GM12878 (cell line): ENCODE measurements at regions not wholly inside any gene's neighbourhood (a gene's known extent, or its start where the extent isn't known, plus 50 kb on each side); places are given as distances from the start of the nearest gene placed in this dataset.

ENCODE experiments used
- ATAC-seq: fragments of 200-7000 bp; cut with Tn5 transposase; 3 replicates; pipeline ENCODE4 v1.9.1; 2020; ENCODE audit warnings: mild to moderate bottlenecking, moderate library complexity
- BruUV-seq: library from RNA; stranded (reverse); fragments of 400-500 nt; replicated peaks from 2 replicates; lab custom pipeline; 2021; lab: Mats Ljungman, UMichigan
- CTCF ChIA-PET: fragments of 300-600 bp; sonication (Branson Sonifier 250); formaldehyde crosslinking; extraction: SDS; loops from one replicate; lab custom pipeline; 2021; ENCODE audit warnings: inconsistent platforms; lab: Yijun Ruan, JAX
- POLR2A ChIA-PET: fragments of 350-600 bp; formaldehyde crosslinking; extraction: SDS; loops from one replicate; lab custom pipeline; 2021; ENCODE audit warnings: inconsistent platforms; lab: Charles Lee
- RAD21 ChIA-PET: fragments of 300-600 bp; sonication (Branson Sonifier 250); formaldehyde crosslinking; loops from one replicate; lab custom pipeline; 2023; ENCODE audit warnings: antibody characterized with exemption; ENCODE audit not compliant: unreplicated experiment; lab: Charles Lee
- SMC1A ChIA-PET: fragments of 300-600 bp; sonication (Branson Sonifier 250); formaldehyde crosslinking; loops from one replicate; lab custom pipeline; 2023; ENCODE audit not compliant: unreplicated experiment, uncharacterized antibody; lab: Charles Lee
- DNase-seq: peaks from one replicate; pipeline ENCODE4 v3.0.0-alpha.2; 2011; ENCODE audit warnings: low read depth, low spot score
- FAIRE-seq: peaks from 3 replicates; lab custom pipeline; 2011; peaks lifted over from hg19 to GRCh38; lab: Jason Lieb, UNC
- H2AFZ ChIP-seq: 2 replicates; pipeline ENCODE4 v1.6.0; 2011; ENCODE audit warnings: low read depth, low read length, control low read depth; ENCODE audit not compliant: control insufficient read depth
- H3K27ac ChIP-seq: 2 replicates; pipeline ENCODE4 v1.5.1; 2011; ENCODE audit warnings: control low read depth; ENCODE audit not compliant: control insufficient read depth, insufficient read depth
- H3K27me3 ChIP-seq, 2 experiments: replicated peaks in 1 of 2; 2 replicates each; pipeline versions ENCODE4 v1.6.0 to v1.6.1; 2011; ENCODE audit warnings: low read length in 1 of 2; ENCODE audit not compliant: control insufficient read depth in 2 of 2, insufficient read depth in 2 of 2
- H3K36me3 ChIP-seq, 2 experiments: 2 replicates each; pipeline ENCODE4 v1.5.1; 2011; ENCODE audit warnings: low read length in 1 of 2; ENCODE audit not compliant: control insufficient read depth in 2 of 2, insufficient read depth in 2 of 2
- H3K4me1 ChIP-seq: 2 replicates; pipeline ENCODE4 v1.6.1; 2011; ENCODE audit warnings: mild to moderate bottlenecking, low read length, moderate library complexity, mixed read lengths; ENCODE audit not compliant: control insufficient read depth, insufficient read depth
- H3K4me2 ChIP-seq: 2 replicates; pipeline ENCODE4 v1.6.0; 2011; ENCODE audit warnings: control low read depth; ENCODE audit not compliant: control insufficient read depth, insufficient read depth
- H3K4me3 ChIP-seq: fragments of 200-600 bp; sonication (generic); 2 replicates; pipeline ENCODE4 v1.5.1; 2016
- H3K79me2 ChIP-seq: 2 replicates; pipeline ENCODE4 v1.6.0; 2011; ENCODE audit warnings: low read length; ENCODE audit not compliant: control insufficient read depth, insufficient read depth
- H3K9ac ChIP-seq: 2 replicates; pipeline ENCODE4 v1.8.0; 2011; ENCODE audit warnings: low read length, control low read depth, mixed read lengths; ENCODE audit not compliant: control insufficient read depth, insufficient read depth
- H3K9me3 ChIP-seq: replicated peaks from 3 replicates; pipeline ENCODE4 v1.5.1; 2011; ENCODE audit warnings: mild to moderate bottlenecking, low read length; ENCODE audit not compliant: control insufficient read depth, insufficient read depth
- H4K20me1 ChIP-seq: 2 replicates; pipeline ENCODE4 v1.6.0; 2011; ENCODE audit not compliant: control insufficient read depth, insufficient read depth
- ATF7 ChIP-seq: fragments of 450-650 bp; IDR thresholded peaks from 2 replicates; pipeline ENCODE4 v1.6.1; 2016; ENCODE audit warnings: low read depth, mild to moderate bottlenecking
- EED ChIP-seq: sonication (generic); IDR thresholded peaks from 2 replicates; pipeline ENCODE4 v1.6.1; 2016; ENCODE audit warnings: antibody characterized with exemption, low read depth
- FOXM1 ChIP-seq: IDR thresholded peaks from 2 replicates; pipeline ENCODE4 v1.6.1; 2012; ENCODE audit warnings: low read depth, mild to moderate bottlenecking, inconsistent platforms, low read length, moderate library complexity
- GATAD2B ChIP-seq: fragments of 450-650 bp; conservative IDR thresholded peaks from 2 replicates; pipeline ENCODE4 v1.6.1; 2017; ENCODE audit warnings: low read depth, mild to moderate bottlenecking, moderate library complexity
- HDAC2 ChIP-seq: fragments of 200-600 bp; sonication (generic); IDR thresholded peaks from 2 replicates; pipeline ENCODE4 v1.6.1; 2017
- HSF1 ChIP-seq: fragments of 150-350 bp; IDR thresholded peaks from 2 replicates; pipeline ENCODE4 v1.6.1; 2014; ENCODE audit warnings: mild to moderate bottlenecking, low read depth, low read length
- JUND ChIP-seq: IDR thresholded peaks from 2 replicates; pipeline ENCODE4 v1.6.1; 2012; ENCODE audit warnings: low read depth, mild to moderate bottlenecking, low read length, improper control_type of control experiment, moderate library complexity
- MEF2A ChIP-seq: IDR thresholded peaks from 2 replicates; pipeline ENCODE4 v1.6.1; 2011; ENCODE audit warnings: low read depth, mild to moderate bottlenecking, low read length, moderate library complexity; ENCODE audit not compliant: insufficient read depth
- MXI1 ChIP-seq: fragments of 150-350 bp; IDR thresholded peaks from 2 replicates; pipeline ENCODE4 v1.6.1; 2011; ENCODE audit warnings: low read depth, mild to moderate bottlenecking, inconsistent platforms, low read length, improper control_type of control experiment
- PBX3 ChIP-seq: IDR thresholded peaks from 2 replicates; pipeline ENCODE4 v1.6.1; 2011; ENCODE audit warnings: mild to moderate bottlenecking, low read depth, low read length, moderate library complexity; ENCODE audit not compliant: insufficient replicate concordance
- SMAD5 ChIP-seq: IDR thresholded peaks from 2 replicates; pipeline ENCODE4 v1.6.1; 2016; ENCODE audit warnings: antibody characterized with exemption, low read depth
- SREBF2 ChIP-seq: IDR thresholded peaks from 2 replicates; pipeline ENCODE4 v1.6.1; 2012; ENCODE audit warnings: mild to moderate bottlenecking, low read length
- SUPT20H ChIP-seq: IDR thresholded peaks from 2 replicates; pipeline ENCODE4 v1.6.1; 2011; ENCODE audit warnings: low read depth, mild to moderate bottlenecking, low read length, moderate library complexity, borderline replicate concordance; ENCODE audit not compliant: control insufficient read depth
- ZNF207 ChIP-seq: fragments of 450-650 bp; IDR thresholded peaks from 2 replicates; pipeline ENCODE4 v1.6.1; 2014; ENCODE audit warnings: antibody characterized with exemption, mild to moderate bottlenecking, borderline replicate concordance
- ZNF384 ChIP-seq: IDR thresholded peaks from 2 replicates; pipeline ENCODE4 v1.6.1; 2012; ENCODE audit warnings: low read depth, mild to moderate bottlenecking, low read length, improper control_type of control experiment, borderline replicate concordance
- ZNF622 ChIP-seq: fragments of 450-650 bp; IDR thresholded peaks from 2 replicates; pipeline ENCODE4 v1.6.1; 2017; ENCODE audit warnings: mild to moderate bottlenecking, inconsistent platforms
- WGBS: methylation state at CpG from one replicate; pipeline ENCODE4 v1.1.6; 2016; ENCODE audit warnings: low lambda C conversion rate; ENCODE audit not compliant: insufficient replicate concordance, insufficient coverage; ENCODE audit errors: missing lambda C conversion rate; 5-methylcytosine and 5-hydroxymethylcytosine counted together
- in situ Hi-C: fragments of 300-500 bp; cut with MboI; formaldehyde crosslinking; loops from 9 replicates; pipeline ENCODE4 v1.14.3; 2018; ENCODE audit warnings: mixed read lengths
- intact Hi-C: fragments of 100-400 bp; cut with micrococcal nuclease; formaldehyde crosslinking; loops from one replicate; pipeline ENCODE4 v1.14.2; 2022; ENCODE audit not compliant: unreplicated experiment

GRCh38 chr14:82070753-82071152 lies 537.1 kb upstream of the SEL1L start:
- in situ Hi-C loops, result no loop called here
- RAD21 ChIA-PET, result no interaction called here

GRCh38 chr14:82073547-82073946 lies 539.9 kb upstream of the SEL1L start:
- ChIA-PET RAD21 (no interaction called here), SMC1A (interaction anchor here (1.4 kb wide), 1 partner anchor 18 kb away, joined by 4 read pairs; no protein-coding TSS in a partner anchor), CTCF (no interaction called here), POLR2A (no interaction called here)
- ATAC-seq, result no peak
- Histone ChIP-seq H3K4me3 (no peak overlapping the region), H3K79me2 (no peaks in the 10 kb centered on the region), H3K9me3 (no peaks in the 10 kb centered on the region), H2AFZ (no peak overlapping the region), H4K20me1 (no peaks in the 10 kb centered on the region), H3K9ac (no peak overlapping the region), H3K36me3 (no peaks in the 10 kb centered on the region), H3K27ac (no peak overlapping the region), H3K27me3 (no peaks in the 10 kb centered on the region), H3K4me1 (no peaks in the 10 kb centered on the region), H3K4me2 (no peak overlapping the region)
- no TSS peak for BruUV-seq
- intact Hi-C loops, result no loop called here
- no peak for FAIRE-seq
- WGBS, result 41% methylated on average over 2 of the region's 2 CpGs
- no peak for DNase-seq
- in situ Hi-C loops, result no loop called here
- no peak for TF ChIP-seq ZNF384
- no peak for TF ChIP-seq HDAC2
- TF ChIP-seq MXI1, result no peak
- TF ChIP-seq HSF1, result no peak
- no peak for TF ChIP-seq PBX3
- TF ChIP-seq SMAD5, result no peak
- no peak for TF ChIP-seq MEF2A
- no peak for TF ChIP-seq GATAD2B
- no peak for TF ChIP-seq JUND
- no peak for TF ChIP-seq ATF7

More at GRCh38 chr14:82070753-82071152, 537.1 kb upstream of the SEL1L start:
- ChIA-PET SMC1A (interaction anchor here (1.4 kb wide), 1 partner anchor 9 kb away, joined by 3 read pairs; no protein-coding TSS in a partner anchor), CTCF (no interaction called here), POLR2A (no interaction called here)
- no peak for FAIRE-seq
- no peaks in the 10 kb centered on the region for H3K4me1 ChIP-seq
- BruUV-seq, result no TSS peak
- no peak overlapping the region for H3K9ac ChIP-seq
- H3K9me3 ChIP-seq, result no peaks in the 10 kb centered on the region
- no peak for ATAC-seq
- no peak for DNase-seq
- no peaks in the 10 kb centered on the region for H3K79me2 ChIP-seq
- H3K4me2 ChIP-seq, result no peak overlapping the region
- TF ChIP-seq SREBF2 (no peak), EED (no peak), ZNF622 (no peak), FOXM1 (no peak), SUPT20H (no peak), ZNF207 (no peak)
- no peak overlapping the region for H2AFZ ChIP-seq
- H3K4me3 ChIP-seq, result no peak overlapping the region
- 4% methylated on average over 3 of the region's 3 CpGs for WGBS
- H3K27ac ChIP-seq, result no peak overlapping the region
- H4K20me1 ChIP-seq, result no peaks in the 10 kb centered on the region
- no peaks in the 10 kb centered on the region for H3K36me3 ChIP-seq
- H3K27me3 ChIP-seq, result no peaks in the 10 kb centered on the region
- intact Hi-C loops, result no loop called here
